Globus pallidus (tissue), 1 donor: ENCODE measurements at regions not wholly inside any gene's neighbourhood (a gene's known extent, or its start where the extent isn't known, plus 50 kb on each side); places are given as distances from the start of the nearest gene placed in this dataset.

Source experiments
- DNase-seq: peaks from one replicate; pipeline ENCODE4 v3.0.0-alpha.2; 2015; ENCODE audit warnings: low spot score

DNA sequence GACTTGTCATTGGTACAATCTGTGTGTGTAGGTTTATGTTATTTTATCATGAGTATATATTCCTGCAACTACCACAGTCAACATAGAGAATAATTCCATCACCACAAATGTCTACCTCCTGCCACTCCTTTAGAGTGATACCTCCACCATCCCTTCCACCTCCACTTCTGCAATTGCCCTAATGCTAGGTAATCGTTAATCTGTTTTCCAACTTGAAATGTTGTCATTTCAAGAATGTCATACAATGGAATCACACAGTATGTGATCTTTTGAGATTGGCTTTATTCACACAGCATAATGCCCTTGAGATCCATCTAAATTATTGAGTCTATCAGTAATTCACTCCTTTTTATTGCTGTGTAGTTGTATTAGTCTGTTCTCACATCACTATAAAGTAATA, 414.8 kb upstream of the C16orf82 start:
- no peak for DNase-seq

DNA sequence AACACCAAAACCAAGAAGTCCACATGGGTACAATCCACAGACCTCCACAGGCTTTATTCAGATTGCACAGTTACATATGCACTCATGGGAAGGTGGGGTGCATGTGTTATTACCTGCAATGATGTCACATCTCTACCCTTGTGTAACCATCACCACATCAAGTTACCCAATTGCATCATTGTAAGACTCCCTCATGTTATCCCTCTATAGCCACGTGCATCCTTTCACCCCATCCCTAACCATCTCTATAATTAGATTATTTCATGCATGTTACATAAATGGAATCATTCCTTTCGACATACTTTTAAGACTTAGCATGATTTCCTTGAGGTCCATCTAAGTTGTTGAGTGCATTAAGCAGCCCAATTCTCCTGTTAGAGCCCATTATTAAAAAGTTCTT, 408.2 kb upstream of the C16orf82 start:
- DNase-seq, result no peak

DNA sequence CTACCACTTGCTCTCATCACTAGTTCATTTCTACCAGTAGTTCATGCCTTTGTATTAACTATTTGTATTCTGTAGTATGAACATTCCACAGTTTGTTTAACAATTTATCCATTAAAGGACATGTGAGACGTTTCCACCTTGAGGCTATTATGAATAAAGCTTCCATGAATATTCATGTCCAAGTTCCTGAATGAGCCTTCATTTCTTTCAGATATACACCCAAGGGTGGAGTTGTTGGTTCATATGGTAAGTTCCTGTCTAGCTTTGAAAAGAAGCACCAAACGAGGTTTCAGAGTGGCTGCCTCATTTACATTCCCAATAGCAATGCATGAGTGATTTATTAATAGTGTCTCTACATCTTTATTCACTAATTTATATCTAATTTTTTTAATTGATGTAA, 407.8 kb upstream of the C16orf82 start:
- DNase-seq, result no peak

DNA sequence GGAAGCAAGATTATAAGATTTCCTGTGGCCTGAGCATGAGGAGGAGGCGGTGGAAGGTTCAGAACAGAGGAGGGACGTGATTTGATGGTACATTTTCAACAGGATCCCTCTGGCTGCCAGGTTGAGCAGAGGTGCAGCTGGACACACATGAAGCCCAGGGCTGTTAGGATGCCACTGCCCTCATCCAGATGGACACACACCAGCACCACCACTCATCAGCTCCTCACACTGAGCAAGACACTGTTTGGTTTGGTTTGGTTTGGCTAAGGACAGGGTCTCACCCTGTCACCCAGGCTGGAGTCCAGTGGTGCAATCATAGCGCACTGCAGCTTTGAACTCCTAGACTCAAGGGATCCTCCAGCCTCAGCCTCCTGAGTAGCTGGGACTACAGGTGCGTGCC, 402.6 kb upstream of the C16orf82 start:
- no peak for DNase-seq

DNA sequence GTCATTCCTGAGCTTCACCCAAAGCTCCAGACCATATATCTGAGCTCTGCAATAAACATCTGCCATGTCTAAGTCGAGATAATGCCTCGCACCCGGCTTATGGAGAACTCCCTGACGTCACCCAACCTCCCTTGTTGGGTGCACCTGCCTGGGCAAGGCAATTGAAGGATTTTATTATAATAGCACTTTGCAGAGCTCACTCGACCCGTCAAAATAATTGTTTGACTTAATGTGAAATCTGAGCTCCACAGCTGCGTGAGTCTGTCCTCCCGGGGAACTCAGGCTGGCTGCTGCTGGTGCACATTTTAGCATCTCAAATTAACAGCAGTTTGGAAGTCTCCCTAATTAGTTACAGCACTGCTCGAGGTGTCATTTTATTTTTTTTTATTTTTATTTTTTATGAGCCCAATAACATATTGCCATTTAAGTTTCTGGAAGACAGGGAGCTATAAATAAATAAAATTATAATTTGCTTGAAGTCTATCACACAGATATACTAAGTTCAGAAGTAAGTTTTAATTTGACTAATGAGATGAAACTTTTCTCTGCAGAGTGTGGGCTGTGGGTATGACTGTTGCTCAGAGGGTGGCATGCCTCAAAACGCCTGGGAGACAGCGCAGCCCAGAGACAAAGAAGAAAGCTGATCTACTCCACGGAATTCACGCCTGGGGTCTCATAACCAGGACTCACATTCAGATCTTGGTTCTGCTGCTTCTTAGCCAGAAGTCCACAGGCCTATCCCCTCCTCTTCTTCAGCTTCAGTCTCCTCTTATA, 401.4 kb upstream of the C16orf82 start:
- DNase-seq, result no peak

DNA sequence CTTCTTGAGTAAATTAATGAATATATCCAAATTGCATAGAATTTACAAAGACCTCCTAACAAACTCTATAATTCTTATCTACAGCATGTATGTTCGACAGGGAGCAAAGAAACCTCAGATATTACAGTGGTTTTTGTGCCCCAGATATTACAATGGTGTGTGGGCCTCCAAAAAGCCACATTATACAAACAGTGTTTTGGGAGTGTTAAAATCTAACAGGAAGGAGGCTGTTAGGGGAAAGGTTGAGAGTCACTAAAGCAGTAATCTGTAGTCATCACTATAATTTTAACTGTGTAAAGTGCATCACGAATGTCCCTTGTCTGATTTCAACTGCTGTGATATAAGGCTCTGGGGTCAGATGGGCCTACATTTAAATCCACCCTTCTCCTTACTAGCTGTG, 400.2 kb upstream of the C16orf82 start:
- no peak for DNase-seq

DNA sequence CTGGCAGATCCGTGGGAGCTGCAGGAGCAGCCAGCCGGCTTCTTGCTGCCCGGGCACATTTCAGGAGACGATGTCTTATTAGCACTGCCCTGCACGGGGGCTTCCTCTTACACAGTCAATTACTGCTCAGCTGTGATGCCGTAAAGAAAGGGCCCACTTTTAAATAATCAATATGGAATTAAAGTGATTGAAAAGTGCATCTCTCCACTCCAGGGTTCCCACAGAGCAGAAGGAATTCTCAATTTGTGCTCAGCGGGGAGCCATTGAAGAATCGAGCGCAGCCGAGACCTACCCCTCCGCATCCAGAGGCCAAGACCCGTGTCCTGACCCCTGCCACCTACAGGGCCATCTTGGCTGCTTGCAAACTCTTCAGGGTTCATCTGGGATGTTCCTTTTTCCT, 399.4 kb upstream of the C16orf82 start:
- DNase-seq, result no peak

DNA sequence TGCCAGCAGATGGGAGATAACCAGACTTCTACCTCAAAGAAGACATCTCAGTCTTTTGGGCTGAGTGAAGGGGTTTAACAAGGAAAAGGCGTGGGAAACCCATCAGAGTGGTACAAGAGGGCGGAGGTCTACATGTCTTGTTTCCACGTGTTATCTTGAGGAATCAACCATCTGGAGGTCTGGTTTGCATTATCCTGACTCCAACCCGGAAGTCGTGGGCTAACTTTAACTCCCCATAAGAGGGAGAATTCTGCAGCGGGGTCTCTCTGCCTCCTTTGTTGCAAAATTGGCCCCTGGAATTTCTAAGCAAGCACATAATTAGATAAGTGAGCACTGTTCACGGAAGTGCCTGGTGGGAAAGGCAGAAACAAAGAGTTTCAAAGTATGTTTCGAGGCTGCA, 398.7 kb upstream of the C16orf82 start:
- no peak for DNase-seq

DNA sequence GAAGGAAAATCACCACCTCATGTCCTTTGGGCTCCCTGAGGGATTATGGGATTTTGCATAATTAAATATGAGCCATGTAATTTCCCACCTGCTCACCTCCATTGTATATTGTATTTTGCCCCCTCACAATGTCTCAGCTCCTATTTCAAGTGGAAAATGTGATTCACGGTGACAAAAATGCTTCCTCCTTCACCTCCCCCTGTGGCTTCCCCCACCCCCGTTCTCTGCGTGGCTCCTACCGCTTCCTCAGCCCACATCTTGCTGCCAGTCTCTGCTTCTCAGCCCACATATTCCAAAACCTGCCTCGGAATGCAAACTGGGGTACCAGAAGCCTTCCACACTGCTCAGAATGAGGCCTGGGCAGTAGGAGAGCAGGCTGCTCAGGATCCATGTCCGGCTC, 394.5 kb upstream of the C16orf82 start:
- no peak for DNase-seq

DNA sequence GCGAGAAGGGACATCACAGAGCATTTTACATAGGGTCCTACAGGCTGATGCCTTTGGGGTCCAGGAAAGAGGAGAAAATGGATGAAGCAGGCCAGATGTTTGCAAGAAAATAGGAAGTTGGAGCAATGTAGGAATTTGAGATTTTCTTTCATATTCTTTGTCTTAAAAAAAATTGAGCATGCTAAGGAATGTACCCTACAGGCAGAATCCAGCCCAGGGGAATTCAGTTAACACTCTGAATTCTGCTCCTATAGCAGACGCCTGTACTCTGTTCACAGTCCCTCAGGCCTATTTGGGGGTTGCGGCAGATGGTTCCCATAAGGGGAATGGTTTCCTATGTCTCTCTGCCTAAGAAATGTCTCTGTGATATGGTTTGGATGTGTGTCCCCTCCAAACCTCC, 393.7 kb upstream of the C16orf82 start:
- no peak for DNase-seq

DNA sequence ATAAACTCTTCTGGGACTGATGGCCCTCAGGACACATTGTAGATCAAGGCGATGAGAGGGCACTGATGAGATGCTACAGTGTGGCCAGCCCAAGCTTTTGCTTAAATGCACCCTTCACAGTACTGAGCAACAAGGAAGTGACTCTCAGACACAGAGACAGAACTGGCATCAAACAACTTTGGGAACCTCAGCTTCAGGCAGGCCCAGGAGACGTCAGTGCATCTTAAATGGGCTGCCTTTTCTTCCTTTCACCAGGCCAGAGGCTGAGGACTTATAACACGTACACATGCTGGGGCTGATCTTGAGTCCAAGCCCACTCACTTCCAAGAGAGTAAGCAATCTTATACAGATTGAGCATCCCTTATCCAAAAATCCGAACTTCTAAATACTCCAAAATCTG, 386.1 kb upstream of the C16orf82 start:
- DNase-seq, result no peak

DNA sequence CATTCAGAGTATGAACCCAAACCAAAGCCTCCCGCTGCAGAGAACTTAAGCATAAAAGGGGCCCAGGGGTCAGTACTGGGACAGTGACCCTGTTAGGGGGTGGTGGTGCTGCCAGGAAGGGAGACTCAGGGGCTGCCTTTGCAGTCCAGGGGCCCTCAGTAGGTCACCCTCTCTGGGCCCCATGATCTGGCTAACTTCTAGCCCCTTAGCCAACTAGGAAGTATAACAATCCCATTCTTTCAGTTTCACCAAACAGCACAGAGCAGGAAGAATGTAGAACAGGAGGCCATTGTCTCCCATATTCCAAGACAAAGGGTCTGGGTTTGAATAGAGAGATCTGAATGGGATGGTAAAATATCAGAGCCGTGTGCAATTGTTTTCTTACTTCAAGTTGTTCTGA, 378.6 kb upstream of the C16orf82 start:
- peak; percentile 92 for DNase-seq

DNA sequence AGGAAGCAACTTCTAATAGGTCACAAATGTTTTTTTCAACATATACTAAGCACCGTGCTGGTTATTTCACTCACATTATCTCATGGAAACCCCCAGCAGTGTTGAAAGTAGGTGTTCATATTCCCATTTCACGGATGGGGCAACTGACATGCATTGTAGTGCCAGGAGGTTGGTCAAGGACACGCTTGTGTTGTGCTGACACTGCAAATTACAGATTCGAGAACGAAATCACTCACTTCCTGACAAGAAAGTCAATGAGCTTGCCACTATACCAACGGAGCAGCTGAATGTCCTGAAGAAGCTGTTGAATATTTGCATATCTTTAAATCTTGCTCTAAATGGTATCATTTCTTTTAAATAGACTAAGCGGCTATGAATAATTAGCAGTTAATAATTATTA, 378.0 kb upstream of the C16orf82 start:
- DNase-seq, result no peak

DNA sequence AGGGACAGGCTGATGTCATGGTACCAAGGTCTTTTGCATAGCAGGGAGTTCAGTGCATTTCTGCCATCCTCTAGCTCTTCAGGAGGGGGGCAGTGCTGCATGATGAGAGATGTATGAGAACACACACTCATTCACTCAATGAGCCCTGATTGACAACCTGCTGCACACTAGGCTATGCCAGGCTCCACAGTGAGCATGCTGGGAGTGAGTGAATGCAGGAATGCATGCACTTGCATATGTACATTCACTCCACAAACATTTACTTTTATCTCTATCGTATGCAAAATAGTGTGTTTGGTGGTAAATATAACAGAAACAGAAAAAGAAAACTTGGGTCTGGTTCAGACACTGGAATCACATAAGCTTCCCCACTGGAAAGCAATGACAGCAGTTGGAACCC, 374.1 kb upstream of the C16orf82 start:
- DNase-seq, result no peak

DNA sequence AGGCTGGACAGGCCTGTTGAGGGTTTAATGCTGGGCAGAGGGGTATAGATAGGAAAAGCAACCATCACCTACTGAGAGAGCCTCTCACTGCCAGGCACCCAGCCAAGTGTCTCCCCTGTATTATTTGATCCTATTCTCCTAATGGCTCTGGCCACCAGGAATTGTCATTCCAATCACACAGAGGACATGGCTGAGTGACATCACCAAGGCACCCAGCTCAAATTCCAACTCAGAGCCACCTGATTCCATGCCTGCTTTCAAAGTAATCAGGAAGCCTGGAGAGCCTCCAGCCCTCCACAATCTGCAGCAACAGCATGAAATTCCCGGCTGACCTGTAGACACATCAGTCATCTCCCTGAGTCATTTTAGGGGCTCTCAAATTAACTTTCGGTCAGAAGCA, 368.9 kb upstream of the C16orf82 start:
- DNase-seq, result no peak

DNA sequence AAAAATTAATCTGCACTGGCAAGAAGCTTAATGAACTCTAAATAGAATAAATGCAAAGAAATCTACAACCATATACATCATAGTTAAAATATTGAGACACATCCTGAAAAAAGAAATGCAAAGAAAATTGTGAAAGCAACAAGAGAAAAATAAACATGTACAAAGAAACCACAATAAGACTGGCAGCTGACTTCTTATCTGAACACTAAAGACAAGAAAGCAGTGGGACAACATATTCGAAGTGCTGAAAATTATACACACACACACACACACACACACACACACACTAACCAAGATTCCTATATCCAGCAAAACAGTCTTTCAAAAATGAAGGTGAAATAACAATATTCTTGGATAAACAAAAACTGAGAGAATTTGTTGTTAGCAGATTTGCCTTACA, 366.5 kb upstream of the C16orf82 start:
- no peak for DNase-seq

DNA sequence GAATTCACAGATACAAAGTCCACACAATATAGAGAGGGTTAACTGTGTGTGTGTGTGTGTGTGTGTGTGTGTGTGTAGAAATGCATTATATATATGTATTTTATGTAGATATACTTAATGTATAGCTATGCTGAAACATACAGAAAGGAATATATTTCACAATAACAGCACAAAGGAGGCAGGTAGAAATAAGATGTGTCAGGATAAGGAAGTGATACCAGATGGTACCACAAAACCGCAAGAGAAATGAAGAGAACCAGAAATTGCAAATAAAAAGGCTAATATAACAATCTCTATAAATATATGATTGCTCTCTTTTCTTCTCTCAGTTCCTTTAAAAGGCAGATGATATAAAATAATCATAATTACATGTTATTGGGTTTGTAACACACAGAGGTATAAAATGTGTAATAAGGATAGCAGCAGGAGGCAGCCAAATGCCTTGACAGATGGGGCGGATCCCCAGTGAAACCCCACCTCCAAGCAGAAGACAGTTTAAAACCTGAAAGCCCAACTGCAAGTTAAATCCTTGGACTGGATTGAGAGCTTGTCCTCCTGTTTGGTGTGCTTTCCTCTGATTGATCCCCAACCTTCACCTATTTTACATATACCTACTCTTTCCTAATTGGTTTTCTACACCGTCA, 365.4 kb upstream of the C16orf82 start:
- DNase-seq, result no peak

DNA sequence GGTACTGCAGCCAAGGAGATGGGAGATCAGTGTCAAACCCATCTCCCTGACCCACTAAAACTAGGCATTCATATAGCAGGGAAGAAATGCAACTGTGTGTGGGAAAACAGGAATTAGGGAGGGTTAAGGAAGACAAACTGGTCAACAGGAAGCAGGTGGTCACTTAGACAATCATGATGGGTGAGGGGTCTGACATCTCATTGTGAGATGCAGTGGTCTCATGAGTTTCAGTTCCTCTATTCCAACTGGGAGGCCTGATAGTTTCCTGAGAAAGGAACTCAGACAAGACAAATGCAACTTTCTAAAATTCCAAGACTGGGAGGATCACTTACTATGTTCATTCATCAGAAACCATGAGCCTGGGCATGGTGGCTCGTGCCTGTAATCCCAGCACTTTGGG, 361.4 kb upstream of the C16orf82 start:
- DNase-seq, result no peak

DNA sequence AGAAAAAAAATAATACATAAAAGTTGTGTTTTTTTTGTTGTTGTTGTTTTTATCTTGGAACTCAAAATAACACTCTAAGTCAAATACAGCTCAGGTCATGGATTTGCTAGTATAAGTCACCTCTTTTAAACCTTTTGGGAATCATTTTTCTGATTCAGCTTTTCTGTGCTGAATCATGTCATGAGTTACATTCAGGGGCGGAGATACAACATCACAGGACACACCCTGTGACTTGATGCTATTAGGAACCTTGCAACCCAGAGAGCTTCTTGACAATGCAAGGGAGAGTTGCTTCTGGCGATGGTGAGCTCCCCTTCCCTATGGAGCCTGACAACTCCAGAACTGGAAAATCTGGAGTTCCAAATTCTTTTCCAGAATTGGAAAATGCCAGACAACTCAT, 358.3 kb upstream of the C16orf82 start:
- no peak for DNase-seq

DNA sequence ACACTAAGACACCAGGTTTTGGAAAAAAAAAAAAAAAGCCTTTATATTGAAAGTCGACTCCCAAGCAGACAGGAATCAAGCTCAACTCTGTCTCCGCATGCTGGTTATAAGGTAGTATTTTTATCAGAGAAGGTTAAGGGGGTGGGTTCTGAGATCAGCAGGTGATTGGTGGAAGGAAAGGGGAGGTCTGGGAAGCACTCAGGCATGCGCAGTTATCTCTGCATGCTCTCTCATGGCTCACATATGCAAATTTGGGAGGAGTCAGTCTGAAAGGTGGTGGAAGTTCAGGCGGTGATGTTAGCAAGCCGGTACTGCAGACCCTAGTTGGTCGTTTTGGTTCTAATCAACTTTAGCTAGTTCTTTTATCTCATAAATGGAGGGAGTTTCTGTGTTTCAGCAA, 357.6 kb upstream of the C16orf82 start:
- DNase-seq, result no peak

DNA sequence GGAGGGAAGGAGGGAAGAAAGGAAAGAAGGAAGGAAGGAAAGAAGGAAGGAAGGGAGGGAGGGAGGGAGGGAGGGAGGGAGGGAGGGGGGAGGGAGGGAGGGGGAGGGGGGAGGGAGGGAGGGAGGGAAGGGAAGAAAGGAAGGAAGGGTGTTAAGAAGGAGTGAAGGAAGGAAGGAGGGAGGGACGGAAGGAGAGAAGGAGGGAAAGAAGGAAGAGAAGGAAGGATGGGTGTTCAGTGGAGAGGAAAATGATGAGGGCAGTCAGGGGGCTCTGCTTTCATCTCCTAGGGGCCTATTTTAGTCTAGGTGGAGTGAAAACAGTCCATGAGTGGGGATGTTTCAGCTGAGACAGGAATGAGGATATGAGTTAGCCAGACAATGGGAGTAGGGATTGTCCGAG, 357.0 kb upstream of the C16orf82 start:
- no peak for DNase-seq

DNA sequence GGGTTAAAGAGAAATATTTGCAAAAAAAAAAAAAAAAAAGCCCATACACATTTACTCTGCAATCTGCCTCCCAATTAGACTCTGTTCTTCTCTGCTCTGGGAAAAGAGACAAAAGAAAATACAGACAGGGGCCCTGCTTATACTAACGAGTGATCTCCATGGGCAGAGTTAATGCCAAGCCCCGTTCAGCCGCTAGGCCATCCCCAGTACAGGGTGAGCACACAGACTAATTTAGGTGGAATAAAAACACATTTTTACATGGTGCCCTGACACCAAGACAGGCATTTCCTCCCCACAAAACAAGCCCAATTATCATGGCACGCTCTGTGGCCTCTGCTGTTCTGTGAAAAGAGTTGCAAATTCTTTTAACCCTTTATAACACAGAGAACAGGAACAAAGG, 356.3 kb upstream of the C16orf82 start:
- DNase-seq, result no peak

DNA sequence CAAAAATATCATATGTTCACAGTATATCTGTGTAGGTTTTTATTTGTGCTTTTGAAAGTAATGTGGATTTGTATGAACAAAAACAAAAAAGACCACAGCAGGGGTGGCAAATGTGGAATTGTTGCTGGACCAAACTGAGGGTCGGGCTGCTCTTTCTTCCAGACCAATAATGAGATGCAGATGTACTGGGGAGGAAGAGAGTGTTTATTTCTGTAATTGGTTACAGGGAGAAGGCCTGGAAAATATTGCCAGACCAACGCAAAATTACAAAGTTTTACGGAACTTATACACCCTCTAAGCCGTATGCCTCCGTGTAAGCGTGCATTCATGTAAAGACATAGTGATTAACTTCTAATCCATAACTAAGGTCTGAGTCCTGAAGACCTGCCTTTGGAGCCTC, 353.9 kb upstream of the C16orf82 start:
- no peak for DNase-seq

DNA sequence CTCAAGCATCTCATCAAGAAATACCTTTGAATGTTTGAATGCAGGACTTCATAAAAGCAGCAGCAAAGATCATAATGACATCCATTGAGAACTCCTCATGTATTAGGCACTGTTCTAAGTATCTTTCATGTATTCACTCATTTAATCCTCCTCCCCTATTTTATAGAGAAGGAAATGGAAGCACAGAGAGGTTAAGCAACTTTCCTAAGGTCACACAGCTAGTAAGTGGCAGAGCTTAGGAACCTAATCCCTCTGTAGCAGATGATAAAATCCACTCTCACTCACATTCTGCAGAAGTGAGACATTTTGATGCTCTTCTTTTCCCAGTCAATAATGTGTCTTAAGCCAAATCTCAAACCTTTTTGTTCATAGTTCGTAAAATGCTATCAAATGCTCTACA, 350.8 kb upstream of the C16orf82 start:
- DNase-seq, result no peak
